ENCODE measurements at regions not wholly inside any gene's neighbourhood (a gene's known extent, or its start where the extent isn't known, plus 50 kb on each side); places are given as distances from the start of the nearest gene placed in this dataset.

DNA sequence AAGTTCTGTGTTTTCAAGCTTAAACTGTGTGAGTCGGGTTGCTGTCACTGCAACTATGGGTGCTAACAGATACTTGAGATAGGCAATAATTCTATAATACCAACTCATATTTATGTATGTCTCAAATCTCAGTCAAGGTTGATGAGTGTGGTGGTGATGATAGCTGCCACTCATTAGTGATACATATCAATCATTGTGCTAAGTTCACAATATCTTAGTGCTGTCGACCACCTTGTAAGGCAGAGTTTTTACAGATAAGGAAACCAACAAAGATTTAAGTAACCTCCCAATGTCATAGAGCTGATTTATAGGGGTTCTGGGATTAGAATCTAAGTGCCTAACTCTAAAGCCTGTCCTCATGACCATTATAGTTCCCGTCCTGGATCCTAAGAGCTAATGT lies 82.5 kb downstream of the ELAPOR2 start:
- intact Hi-C loops (cut with DNase I): no loop called here
- ATAC-seq (ENCODE audit: poor library complexity): no peak
- DNase-seq: no peak

DNA sequence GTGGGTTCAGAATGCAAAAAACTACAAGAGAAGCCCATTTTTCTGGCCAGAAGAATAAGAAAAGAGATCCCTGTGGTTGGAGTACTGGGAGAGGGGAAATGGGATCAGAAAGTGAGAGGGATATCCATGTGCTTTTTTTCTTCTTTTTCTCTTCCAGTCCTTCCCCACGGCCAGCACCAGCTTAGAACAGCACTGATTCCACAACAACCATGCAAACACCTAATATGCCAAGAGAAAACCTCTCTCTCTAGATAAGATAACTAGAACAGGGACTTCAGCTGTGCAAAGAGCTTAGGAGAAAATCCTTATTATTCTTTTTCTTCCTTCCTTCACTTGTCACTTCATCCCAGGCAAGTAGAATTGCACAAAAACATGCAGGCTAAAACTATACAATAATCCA lies 83.5 kb downstream of the ELAPOR2 start:
- intact Hi-C loops (cut with DNase I): no loop called here
- DNase-seq (no peak), ATAC-seq (ENCODE audit: poor library complexity) (no peak)

DNA sequence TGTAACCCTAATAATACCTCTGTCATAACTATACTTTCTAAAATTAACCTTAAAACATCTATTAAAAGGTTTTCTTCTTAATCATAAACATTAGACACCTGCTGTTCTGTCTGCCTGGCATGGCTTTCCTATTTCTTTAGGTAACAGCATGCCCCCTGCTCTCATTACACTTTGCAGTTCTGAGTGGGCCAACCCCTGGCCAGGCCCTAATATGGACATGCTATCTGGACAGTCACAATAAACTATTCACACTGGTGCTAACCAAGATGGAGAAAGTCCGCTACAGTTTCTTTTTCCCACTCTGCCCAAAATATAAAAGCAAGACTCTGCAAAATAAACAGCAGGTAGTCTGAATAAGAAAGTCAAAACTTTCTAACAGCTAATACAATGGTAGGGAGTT lies 84.0 kb downstream of the ELAPOR2 start:
- intact Hi-C loops (cut with DNase I): no loop called here
- ATAC-seq (ENCODE audit: poor library complexity) (no peak), DNase-seq (no peak)

DNA sequence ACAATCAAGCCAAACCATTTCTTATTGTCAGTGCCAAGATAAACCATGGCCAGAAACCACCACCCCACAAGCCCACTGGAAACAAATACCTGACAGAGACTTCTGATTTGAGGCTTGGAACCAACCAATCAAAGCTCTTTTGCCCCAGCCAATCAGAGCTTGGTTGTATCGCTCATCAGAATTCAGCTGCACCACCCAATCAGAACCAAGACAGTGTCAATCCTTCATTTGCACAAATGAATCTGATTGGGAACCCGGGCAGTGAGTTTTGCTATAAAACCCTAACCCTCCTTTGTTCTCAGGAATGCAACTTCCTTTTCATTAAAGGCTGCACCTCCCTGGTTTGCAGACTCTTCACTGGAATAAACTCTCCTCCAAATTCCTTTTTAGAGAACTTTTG lies 87.4 kb downstream of the ELAPOR2 start:
- ATAC-seq (ENCODE audit: poor library complexity) (no peak), DNase-seq (no peak)
- intact Hi-C loops (cut with DNase I): no loop called here

DNA sequence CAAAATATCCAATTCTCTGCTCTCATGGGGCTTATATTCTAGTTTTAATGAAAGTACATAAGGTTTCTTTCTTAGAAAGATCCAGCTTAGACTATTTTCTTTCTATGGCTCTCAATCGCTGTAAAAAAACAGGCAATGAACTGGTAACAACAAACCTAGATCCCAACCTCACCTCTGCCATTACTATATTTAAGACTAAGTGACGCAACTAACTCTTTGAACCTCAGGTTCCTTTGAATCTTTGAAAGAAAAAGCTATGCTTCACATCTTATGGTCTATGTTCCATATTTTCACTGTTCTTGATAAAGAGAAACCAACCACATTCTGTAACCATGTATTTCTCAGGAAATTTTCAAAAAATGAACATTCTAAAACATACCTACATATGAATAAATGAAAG lies 88.5 kb downstream of the ELAPOR2 start:
- DNase-seq (no peak), ATAC-seq (ENCODE audit: poor library complexity) (no peak)
- intact Hi-C loops (cut with DNase I): no loop called here

DNA sequence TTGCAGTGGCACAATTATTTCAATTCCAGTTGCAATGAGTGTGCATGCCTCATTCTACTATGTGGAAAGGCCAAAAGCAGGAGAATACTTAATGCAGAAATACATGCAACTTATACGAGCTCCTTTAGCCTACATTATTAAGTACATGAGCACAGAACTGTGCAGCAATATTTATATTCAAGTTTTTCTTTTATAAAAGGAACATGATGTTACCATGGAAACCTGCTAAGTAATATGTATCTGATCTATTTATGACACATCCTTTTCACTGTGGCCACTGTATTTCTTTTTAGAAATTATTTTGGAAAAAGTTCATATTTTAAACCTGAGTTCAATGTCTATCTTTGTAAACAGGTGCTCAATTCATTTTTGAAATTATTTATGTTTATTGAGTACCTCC lies 88.9 kb downstream of the ELAPOR2 start:
- DNase-seq (no peak), ATAC-seq (ENCODE audit: poor library complexity) (no peak)
- intact Hi-C loops (cut with DNase I): no loop called here

DNA sequence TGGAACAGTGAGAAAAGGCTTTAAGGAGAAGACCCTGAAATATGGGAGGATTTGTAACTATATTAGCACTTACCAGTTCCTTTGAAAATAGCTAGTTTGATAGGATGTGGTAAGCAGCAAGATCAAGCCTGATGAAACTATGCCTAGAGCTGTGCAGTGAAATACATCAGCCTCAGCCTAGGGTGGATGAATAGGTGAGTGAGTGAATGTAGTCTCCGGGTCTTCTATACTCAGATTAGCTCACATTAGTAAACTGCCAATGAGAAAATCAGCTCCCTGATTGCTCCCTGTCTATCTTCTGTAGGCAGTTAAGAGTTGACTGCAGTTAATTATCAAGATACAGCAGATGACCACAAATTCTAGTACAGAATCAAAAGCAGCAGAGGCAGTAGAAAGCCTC lies 89.6 kb downstream of the ELAPOR2 start:
- no peak for ATAC-seq (ENCODE audit: poor library complexity)
- intact Hi-C loops (cut with DNase I): no loop called here
- DNase-seq: no peak

DNA sequence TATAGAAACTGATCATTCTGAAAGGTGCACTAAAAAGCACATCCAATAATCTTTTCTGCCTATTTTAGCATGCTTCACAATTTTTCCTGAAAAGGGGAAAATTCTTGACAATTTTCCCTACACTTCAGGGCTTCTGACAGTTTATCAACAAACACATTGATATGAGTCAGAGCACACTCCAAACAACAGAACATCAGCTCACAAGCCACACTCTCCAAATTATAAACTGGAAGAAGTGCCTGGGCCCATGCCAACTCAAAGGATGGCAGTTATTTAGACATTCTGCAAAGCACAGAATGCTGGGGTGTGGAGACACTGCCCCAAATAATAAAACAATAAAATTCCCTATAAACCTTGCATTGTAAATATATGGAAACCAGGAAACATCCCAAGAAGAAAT lies 90.8 kb downstream of the ELAPOR2 start:
- intact Hi-C loops (cut with DNase I): no loop called here
- DNase-seq: no peak
- ATAC-seq (ENCODE audit: poor library complexity): no peak

DNA sequence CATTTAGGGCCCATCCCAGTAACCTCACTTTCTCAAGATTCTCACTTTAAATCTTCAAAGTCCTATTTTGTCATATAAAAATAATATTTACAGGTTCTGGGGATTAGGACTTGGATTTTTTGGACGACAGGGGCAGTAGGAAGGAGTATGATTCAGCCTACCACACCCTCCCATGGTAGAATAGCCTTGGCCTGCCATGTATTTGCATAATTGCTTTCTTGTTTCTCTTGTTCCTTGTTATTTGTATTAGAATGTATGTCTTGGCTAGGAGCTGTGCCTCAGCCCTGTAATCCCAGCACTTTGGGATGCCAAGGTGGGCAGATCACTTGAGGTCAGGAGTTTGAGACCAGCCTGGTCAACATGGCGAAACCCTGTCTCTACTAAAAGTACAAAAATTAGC lies 92.5 kb downstream of the ELAPOR2 start:
- intact Hi-C loops (cut with DNase I): no loop called here
- DNase-seq (no peak), ATAC-seq (ENCODE audit: poor library complexity) (no peak)

DNA sequence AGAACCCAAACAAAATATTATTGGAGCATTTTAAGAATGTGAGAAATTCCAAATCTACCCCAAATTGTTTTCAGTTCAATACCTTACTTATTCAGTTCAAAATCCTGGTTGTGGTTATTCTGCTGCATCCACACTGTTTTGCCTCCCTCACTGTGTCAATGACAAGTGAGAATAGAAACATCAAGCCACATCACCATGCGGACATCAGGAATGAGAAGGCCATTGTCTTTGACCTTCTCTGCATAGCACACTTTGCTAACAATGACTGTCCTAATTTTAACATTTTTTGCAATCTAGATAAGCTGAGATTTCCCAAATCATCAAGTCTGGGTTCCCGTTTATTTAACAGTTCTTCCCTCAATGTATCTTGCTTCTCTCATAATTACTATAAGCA lies 93.7 kb downstream of the ELAPOR2 start:
- DNase-seq (no peak), ATAC-seq (ENCODE audit: poor library complexity) (no peak)
- intact Hi-C loops (cut with DNase I): no loop called here

DNA sequence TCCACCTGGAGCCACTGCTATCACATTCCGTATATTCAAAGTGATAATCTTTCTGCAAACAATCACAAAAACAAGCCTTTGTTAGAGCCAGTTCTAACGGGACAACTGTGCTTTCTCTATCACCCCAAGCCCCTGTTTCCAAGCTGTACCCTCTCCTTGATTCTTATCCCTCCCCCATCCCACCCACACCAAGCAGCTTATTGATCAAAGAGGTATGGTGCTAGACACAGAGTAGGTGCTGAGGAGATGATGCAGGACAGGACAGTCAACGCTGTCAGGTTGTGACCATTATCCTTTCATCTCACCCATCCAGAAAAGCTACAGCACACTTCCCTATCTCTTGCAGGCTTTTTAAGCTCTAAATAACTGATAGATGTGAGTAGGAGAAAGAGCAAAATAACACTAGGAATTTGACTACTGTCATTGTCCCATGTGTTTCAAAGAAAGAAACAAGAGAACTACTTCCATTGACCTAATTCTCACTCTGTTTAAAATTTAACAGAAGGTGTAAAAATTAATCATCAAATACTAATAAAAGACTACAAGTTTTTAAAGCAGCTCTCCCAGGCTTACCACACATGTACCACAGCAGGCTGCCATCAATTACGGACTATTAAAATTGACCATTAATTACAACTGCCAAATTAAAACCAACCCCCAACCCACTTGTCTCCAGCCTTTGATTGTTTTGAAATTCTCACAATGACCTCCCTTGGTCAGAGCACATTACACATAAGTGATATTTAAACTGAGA lies 94.3 kb downstream of the ELAPOR2 start:
- DNase-seq (no peak), ATAC-seq (ENCODE audit: poor library complexity) (no peak)
- intact Hi-C loops (cut with DNase I): no loop called here

DNA sequence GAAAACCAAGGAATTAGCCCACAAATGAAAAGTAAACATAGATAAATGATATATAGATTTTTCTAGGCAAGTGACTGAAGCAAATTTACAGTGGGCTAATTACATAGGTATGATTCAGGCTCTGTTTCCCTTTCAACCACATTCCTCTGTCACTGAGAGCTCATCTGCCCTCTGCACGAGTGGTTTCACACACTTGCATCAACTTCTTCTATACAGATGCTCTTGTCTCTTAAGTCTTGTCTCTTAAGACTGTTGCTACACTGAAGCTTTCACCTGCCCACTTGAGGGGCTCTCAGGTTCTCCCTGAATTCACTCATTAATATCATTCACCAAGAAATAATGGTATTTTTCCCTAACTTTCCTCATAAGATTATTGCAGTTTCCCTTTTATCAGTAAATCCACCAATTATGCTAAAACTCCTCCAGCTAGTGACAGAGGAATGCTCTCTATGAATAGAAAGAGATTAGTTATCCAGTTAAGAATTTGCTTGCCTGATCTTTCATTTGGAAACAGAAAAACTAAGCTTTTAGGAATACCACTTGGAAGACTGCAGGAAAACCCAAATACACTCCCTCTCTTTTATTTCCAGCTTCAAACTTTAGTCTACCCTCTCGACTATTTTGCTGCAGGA lies 95.7 kb downstream of the ELAPOR2 start:
- ATAC-seq (ENCODE audit: poor library complexity) (no peak), DNase-seq (no peak)
- intact Hi-C loops (cut with DNase I): no loop called here

DNA sequence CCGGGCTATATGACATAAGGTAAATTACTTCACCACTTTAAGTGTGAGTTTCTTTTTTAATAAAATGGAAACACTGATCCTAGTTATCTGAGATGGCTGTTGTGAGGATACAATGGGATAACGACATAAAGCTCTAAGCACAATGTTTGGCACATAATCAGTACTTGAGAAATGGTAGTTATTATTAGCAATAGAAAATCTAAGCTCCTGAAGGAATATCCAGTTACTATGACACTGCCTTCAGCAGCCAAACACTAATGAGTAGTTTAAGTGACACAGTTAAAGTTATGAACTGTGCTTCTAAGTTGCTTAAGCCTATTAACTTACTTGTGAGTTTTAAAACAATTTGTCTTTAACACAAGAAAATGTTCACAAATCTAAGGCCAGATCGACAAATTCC lies 96.8 kb downstream of the ELAPOR2 start:
- DNase-seq (no peak), ATAC-seq (ENCODE audit: poor library complexity) (no peak)
- intact Hi-C loops (cut with DNase I): no loop called here

DNA sequence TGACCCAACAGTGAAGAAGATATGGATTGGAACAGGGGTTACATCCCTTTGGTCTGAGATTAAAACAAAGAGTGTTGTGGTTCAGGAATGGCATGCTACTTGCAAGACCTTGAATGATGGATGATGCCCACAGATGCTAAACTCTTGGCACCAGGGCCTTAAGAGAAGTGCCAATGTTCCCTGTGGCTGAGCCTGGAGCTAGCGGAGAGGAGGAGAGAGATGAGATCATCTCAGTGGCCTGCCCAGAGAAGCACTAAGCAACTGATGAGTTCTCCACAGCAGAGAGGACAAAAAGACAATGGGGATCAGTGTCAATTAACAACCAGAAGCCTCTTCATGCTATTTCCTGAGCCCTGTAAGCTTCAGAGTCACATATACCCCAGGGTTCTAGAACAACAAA lies 97.8 kb downstream of the ELAPOR2 start:
- DNase-seq (no peak), ATAC-seq (ENCODE audit: poor library complexity) (no peak)
- intact Hi-C loops (cut with DNase I): no loop called here

DNA sequence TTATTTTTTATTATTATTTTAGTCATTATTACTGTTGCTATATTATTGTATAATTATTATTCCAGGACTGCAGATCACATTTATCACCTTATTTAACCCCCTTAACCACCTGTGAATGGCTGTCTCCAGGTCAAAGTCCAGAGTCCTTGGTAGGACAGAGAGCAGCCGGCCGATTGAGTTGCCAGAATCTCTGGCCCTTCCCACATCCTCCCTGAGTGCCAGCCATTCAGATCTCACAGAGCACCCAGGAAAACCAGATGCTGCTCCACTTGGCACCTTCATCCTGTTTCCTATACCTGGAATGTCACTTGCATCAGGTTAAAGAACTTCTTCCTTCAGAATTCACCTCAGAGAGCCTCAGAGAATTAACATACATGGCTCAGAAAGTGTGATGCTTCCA lies 101.1 kb downstream of the ELAPOR2 start:
- ATAC-seq (ENCODE audit: poor library complexity): no peak
- no peak for DNase-seq

DNA sequence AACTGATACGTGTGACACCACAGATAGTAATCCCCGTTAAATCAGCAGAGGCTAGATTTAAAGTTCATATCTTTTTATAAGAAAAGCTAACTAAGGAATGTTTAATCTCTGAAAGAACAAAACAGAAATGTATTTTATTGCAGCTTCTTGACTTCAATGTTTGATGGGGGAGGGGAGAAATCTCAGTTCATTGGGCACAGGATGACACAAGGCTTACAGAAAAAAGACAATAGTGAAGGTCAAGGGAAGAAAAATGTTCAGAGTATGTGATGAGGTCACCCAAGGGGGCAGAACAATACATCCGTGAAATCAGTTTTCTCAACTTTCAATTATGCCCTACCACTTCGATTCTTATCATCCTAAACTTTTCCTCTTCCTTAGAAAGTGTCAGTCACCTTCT lies 102.9 kb downstream of the ELAPOR2 start:
- intact Hi-C loops (cut with DNase I): no loop called here
- DNase-seq (no peak), ATAC-seq (ENCODE audit: poor library complexity) (no peak)

More for the DNA sequence above, 101.1 kb downstream of the ELAPOR2 start:
- intact Hi-C loops (cut with DNase I): no loop called here

DNA sequence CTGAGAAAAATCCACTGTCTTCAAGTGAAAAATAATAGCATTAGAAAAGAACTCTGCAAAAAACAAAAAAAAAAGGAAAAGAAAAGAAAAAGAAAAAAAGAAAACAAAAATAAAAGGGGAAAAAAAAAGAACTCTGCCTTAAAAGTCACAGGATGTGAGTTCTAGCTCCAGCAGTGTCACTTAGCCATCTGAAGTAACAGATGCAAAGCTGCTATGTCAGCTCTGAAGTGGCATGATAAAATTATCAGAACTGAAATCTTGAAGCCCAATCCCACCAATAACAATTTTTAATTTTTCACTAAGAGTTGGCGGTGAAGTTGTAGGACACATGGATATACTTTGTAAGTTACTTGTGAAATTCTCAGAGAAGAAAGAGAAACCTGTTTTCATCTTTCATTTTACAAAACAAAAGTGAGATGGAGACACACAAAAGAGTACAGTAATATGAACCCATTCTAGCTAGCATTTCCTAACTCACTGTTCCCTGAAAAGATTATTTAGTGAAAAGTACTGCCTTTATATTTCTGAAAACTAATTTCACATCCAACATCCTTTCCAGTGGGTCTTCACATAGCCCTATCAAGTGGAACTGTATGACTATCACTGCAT lies 103.5 kb downstream of the ELAPOR2 start:
- DNase-seq (no peak), ATAC-seq (ENCODE audit: poor library complexity) (no peak)
- intact Hi-C loops (cut with DNase I): no loop called here

DNA sequence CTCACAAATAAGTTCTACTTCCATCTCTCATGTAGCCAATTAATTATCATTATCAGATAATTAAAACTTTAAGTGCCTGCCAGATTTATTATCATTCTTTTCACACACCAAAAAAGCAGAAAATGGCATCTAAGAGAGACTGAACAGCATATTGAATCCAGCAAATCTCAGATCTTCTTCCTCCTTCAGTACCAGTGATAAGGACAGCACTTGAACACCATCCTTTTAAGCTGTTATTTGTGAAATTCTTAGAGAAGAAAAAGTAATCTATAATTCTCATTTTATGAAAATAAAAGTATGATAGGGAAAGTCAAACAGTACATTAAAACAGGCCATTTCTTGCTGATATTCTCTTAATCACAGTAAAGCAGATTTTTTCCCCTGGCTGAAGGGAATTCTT lies 104.5 kb downstream of the ELAPOR2 start:
- DNase-seq (no peak), ATAC-seq (ENCODE audit: poor library complexity) (no peak)
- intact Hi-C loops (cut with DNase I): no loop called here

DNA sequence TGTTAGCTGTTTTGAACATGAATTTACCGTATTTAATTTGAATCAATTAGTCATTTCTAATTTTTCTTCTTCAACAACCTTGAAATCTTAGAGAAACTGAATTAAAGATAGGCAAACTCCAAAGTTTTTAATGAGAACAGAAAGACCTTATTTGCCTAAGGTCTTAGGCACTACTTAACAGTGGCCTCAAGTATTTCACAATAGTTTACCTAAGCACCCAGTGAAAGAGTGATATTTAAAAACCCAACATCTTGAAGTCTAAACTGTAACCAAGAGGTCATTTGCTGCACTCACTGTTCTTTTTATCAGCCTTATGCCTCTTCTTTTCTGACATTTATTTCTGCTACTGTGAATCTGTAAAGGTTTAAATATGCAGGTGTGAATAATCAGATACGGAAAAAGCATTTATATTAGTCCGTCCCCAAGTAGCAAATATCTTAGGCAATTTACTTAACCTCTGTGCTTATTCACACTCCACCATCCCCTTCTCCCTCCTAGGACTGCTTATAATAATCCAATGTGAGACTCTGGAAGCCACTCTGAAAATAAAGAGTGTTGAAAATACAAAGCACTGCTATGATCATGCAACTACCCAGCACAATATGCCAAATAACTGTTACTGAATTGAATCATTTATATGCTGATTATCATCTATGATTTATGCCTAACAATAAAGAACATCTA lies 105.7 kb downstream of the ELAPOR2 start:
- intact Hi-C loops (cut with DNase I): no loop called here
- ATAC-seq (ENCODE audit: poor library complexity) (no peak), DNase-seq (no peak)

DNA sequence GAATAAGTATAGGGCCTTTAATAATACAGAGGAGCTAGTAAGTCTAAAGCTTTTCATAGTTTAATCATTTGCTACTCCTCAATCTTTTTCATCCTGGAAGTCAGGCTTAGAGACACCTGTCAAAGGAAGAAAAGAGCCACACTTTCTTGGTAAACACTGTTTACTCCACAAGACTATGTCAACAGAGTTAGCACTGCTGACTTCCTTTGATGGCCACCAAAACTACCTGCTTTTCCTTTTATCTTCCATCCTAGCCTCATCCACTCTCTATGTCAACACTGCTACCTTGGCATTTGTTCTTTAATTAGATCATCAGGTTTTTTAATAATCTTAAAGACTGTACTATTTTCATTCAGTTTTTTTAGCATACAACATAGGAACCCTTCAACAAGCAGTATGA lies 106.2 kb downstream of the ELAPOR2 start:
- intact Hi-C loops (cut with DNase I): no loop called here
- DNase-seq: no peak
- ATAC-seq (ENCODE audit: poor library complexity): no peak

Measured in Right ventricle myocardium superior (tissue), 1 donor.